ENCODE measurements at regions not wholly inside any gene's neighbourhood (a gene's known extent, or its start where the extent isn't known, plus 50 kb on each side); places are given as distances from the start of the nearest gene placed in this dataset.
"Not testable (repeated sequence)": the region's sequence is repeated elsewhere in the genome, so short reads cannot be mapped to it uniquely, and the experiment has no call there.

DNA sequence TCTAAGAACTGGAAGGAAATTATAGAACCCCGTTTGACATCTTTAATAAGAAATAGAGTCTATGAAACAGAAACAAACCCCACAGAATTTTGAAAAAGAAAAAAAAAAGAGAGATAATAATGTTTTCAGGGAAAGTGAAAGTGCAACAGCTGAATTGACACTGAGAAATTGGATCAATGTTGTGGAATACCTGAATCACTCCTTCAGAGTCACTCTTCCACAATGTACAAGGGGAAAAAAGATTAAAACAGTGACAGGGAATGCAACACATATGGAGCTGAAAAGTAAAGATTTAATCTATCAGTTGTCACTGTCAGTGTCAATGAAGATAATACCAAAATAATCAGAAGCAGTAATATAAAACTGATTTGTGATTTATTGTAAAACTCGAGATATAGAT, 520.8 kb upstream of the HS3ST5 start:
- peaks cover 17% of the 10 kb centered on the region for H3K9me3 Mint-ChIP-seq
- H3K4me1 Mint-ChIP-seq, result no peaks in the 10 kb centered on the region
- DNase-seq (ENCODE audit: low spot score in 2 of 2) (no peak), ATAC-seq (replicated peaks; ENCODE audit: extremely low read depth, poor library complexity, severe bottlenecking) (no peak)
- H3K4me3 Mint-ChIP-seq, result no peak overlapping the region
- no peaks in the 10 kb centered on the region for H3K27me3 Mint-ChIP-seq
- H3K27ac Mint-ChIP-seq (ENCODE audit: low read depth), result no peak overlapping the region
- no peaks in the 10 kb centered on the region for H3K36me3 Mint-ChIP-seq (ENCODE audit: insufficient read depth)

DNA sequence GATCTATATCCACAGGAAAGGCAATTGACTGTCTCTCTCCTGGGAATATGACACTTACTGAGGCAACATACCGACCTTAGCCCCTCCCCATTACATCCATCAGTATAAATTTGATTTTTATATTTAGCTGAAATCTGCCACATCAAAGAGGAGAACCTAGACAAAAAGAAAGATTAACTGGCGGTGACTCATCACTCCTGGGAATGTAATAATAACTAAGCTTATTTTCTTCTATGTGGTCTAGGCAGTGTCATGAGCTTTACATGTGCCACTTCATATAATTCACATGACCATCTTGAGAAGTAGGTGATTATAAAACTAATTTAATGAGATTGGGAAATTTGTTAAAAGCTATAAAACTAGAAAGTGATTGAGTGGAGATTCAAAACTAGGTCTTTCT, 520.0 kb upstream of the HS3ST5 start:
- H3K9me3 Mint-ChIP-seq, result peaks cover 12% of the 10 kb centered on the region
- no peak overlapping the region for H3K27ac Mint-ChIP-seq (ENCODE audit: low read depth)
- ATAC-seq (replicated peaks; ENCODE audit: extremely low read depth, poor library complexity, severe bottlenecking) (no peak), DNase-seq (ENCODE audit: low spot score in 2 of 2) (no peak)
- H3K27me3 Mint-ChIP-seq, result no peaks in the 10 kb centered on the region
- no peaks in the 10 kb centered on the region for H3K4me1 Mint-ChIP-seq
- H3K4me3 Mint-ChIP-seq, result no peak overlapping the region
- H3K36me3 Mint-ChIP-seq (ENCODE audit: insufficient read depth), result no peaks in the 10 kb centered on the region

DNA sequence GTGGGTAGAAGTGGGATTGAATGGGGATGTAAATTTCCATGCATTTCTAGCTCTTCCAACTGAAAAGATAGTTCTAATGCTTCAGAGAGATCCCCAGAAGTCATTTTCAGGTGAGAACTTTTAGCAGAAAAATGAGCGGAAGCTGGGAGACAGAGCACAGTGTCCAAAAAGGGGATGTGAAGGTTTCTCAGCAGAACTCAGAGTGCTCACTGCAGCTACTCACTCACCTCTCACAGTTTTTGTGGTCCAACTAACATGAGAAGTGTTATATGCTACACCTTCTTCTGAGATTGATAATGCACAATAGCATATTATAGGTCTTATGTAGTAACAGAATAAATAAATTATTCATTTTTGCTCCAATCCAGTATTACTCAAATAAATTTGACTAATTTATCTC, 519.2 kb upstream of the HS3ST5 start:
- no peak for ATAC-seq (replicated peaks; ENCODE audit: extremely low read depth, poor library complexity, severe bottlenecking)
- no peak for DNase-seq (ENCODE audit: low spot score in 2 of 2)
- Mint-ChIP-seq H3K9me3 (peaks cover 13% of the 10 kb centered on the region), H3K4me3 (no peak overlapping the region), H3K27ac (ENCODE audit: low read depth) (no peak overlapping the region), H3K36me3 (ENCODE audit: insufficient read depth) (no peaks in the 10 kb centered on the region), H3K27me3 (no peaks in the 10 kb centered on the region), H3K4me1 (no peaks in the 10 kb centered on the region)

DNA sequence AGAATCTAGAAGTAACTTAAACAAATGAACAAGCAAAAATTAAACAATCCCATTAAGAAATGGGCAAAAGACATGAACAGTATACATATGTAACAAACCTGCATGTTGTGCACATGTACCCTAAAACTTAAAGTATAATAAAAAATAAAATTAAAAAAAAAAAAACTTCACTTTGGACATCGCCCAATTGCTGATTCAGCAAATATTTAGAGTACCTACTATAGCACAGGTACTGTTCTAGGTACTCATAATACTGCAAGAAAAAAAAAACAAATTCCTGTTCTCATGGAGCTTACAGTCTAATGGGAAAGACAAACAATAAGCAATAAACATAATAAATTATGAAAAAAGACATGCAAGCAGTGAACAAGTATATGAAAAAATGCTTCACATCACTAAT, 501.5 kb upstream of the HS3ST5 start:
- Mint-ChIP-seq H3K4me3 (no peak overlapping the region), H3K9me3 (peaks cover 16% of the 10 kb centered on the region), H3K27ac (ENCODE audit: low read depth) (no peak overlapping the region), H3K4me1 (no peaks in the 10 kb centered on the region), H3K27me3 (no peaks in the 10 kb centered on the region), H3K36me3 (ENCODE audit: insufficient read depth) (no peaks in the 10 kb centered on the region)
- DNase-seq (ENCODE audit: low spot score in 2 of 2), result no peak
- ATAC-seq (replicated peaks; ENCODE audit: extremely low read depth, poor library complexity, severe bottlenecking), result no peak

DNA sequence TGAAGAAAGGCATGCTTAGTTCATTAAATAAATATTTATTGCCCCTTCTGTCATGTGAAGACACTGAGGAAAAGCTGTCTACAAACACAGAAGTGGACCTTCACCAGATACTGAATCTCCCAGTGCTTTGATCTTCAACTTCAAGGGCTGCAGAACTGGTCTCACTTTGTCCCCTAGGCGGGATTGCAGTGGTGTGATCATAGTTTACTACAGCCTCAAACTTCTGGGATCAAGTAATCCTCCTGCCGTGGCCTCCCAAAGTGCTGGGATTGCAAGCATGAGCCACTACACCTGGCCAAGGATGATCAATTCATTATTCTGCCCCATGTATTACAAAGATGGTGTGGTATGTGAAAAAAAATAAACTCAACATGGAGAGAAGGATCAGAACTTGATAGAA, 496.2 kb upstream of the HS3ST5 start:
- Mint-ChIP-seq H3K27me3 (no peaks in the 10 kb centered on the region), H3K4me1 (no peaks in the 10 kb centered on the region), H3K36me3 (ENCODE audit: insufficient read depth) (no peaks in the 10 kb centered on the region), H3K9me3 (peaks cover 6% of the 10 kb centered on the region), H3K27ac (ENCODE audit: low read depth) (no peak overlapping the region), H3K4me3 (no peak overlapping the region)
- ATAC-seq (replicated peaks; ENCODE audit: extremely low read depth, poor library complexity, severe bottlenecking), result no peak
- DNase-seq (ENCODE audit: low spot score in 2 of 2), result no peak

DNA sequence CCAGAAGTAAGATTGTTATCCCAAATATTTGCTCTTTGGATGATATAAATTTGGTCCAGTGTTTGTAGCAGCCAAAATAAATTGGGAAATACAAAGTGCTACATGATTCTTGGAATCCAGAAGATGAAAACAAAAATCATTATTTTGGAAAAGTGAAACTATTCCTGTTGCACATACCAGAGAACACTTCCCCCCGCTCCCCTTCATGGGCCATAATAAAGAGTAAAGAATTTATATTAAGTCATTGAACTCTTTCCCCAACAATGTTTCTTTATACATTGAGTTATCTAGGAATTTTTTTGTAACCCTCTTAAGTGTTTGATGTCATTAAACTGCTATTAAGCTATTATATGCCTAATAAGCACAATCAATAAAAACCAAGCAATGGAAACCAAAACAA, 490.4 kb upstream of the HS3ST5 start:
- Mint-ChIP-seq H3K27me3 (no peaks in the 10 kb centered on the region), H3K4me1 (no peaks in the 10 kb centered on the region), H3K9me3 (peaks cover 19% of the 10 kb centered on the region), H3K27ac (ENCODE audit: low read depth) (no peak overlapping the region), H3K4me3 (no peak overlapping the region), H3K36me3 (ENCODE audit: insufficient read depth) (no peaks in the 10 kb centered on the region)
- DNase-seq (ENCODE audit: low spot score in 2 of 2) (no peak), ATAC-seq (replicated peaks; ENCODE audit: extremely low read depth, poor library complexity, severe bottlenecking) (no peak)

DNA sequence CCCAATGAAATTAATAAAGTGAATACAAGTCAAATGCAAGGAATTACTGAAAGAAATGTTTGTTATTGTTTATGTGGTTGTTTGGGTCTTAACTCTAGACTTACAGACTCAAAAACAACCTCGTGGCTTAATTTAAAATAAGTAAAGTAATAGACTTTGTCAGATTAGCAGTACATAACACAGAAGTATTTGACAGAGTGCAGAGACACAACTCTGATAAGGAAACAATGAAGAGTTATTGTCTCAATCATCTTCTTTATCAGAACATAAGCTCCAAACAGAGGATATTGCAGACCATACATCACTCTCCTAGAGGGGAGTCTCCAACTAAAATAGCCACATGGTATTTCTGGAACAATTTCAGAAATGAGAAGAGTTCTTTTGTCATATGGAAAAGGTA, 487.7 kb upstream of the HS3ST5 start:
- DNase-seq (ENCODE audit: low spot score in 2 of 2) (no peak), ATAC-seq (replicated peaks; ENCODE audit: extremely low read depth, poor library complexity, severe bottlenecking) (no peak)
- no peak overlapping the region for H3K4me3 Mint-ChIP-seq
- no peaks in the 10 kb centered on the region for H3K27me3 Mint-ChIP-seq
- no peaks in the 10 kb centered on the region for H3K4me1 Mint-ChIP-seq
- no peak overlapping the region for H3K27ac Mint-ChIP-seq (ENCODE audit: low read depth)
- H3K9me3 Mint-ChIP-seq, result peaks cover 19% of the 10 kb centered on the region
- H3K36me3 Mint-ChIP-seq (ENCODE audit: insufficient read depth), result no peaks in the 10 kb centered on the region

DNA sequence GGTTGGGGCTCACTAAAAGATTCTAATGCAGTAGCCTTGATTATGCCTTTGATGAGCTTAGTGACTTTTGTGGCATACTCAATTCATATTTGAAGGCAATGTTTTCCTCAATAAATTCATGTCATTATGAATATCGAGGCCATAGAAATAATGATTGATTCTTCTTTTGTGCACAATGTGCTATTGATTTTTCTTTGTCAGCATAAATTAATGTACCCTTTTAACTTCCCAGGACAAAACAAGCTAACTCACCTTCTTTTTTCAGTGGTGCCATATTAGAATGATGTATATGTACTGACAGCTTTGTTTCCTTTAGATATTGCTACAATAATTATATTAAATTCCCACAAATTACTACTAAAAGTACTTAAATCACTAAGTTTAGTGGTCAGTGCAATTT, 484.3 kb upstream of the HS3ST5 start:
- H3K4me1 Mint-ChIP-seq, result no peaks in the 10 kb centered on the region
- ATAC-seq (replicated peaks; ENCODE audit: extremely low read depth, poor library complexity, severe bottlenecking) (no peak), DNase-seq (ENCODE audit: low spot score in 2 of 2) (no peak)
- H3K27ac Mint-ChIP-seq (ENCODE audit: low read depth), result no peak overlapping the region
- no peaks in the 10 kb centered on the region for H3K36me3 Mint-ChIP-seq (ENCODE audit: insufficient read depth)
- no peak overlapping the region for H3K4me3 Mint-ChIP-seq
- H3K9me3 Mint-ChIP-seq, result peaks cover 13% of the 10 kb centered on the region
- H3K27me3 Mint-ChIP-seq, result no peaks in the 10 kb centered on the region

DNA sequence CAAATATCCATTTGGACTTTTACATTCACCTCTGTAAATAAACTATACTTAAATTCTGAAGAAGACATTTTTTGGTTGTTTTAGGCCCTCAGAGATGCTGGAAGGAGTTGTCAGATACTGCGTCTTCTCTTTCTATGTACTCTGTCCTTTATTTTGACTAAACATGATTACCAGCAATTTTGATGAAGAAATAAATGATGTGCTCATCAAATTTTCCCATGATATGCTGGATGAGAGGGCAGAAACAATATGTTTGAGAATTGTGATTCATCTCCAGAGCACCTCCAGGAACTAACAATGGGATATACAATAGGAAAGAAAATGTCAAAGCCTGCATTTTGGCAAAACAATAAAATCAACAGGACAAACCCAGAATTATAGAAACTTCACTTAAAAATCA, 481.6 kb upstream of the HS3ST5 start:
- Mint-ChIP-seq H3K36me3 (ENCODE audit: insufficient read depth) (no peaks in the 10 kb centered on the region), H3K27me3 (no peaks in the 10 kb centered on the region), H3K4me1 (no peaks in the 10 kb centered on the region), H3K4me3 (no peak overlapping the region), H3K27ac (ENCODE audit: low read depth) (no peak overlapping the region), H3K9me3 (peaks cover 18% of the 10 kb centered on the region)
- ATAC-seq (replicated peaks; ENCODE audit: extremely low read depth, poor library complexity, severe bottlenecking), result no peak
- DNase-seq (ENCODE audit: low spot score in 2 of 2), result no peak

DNA sequence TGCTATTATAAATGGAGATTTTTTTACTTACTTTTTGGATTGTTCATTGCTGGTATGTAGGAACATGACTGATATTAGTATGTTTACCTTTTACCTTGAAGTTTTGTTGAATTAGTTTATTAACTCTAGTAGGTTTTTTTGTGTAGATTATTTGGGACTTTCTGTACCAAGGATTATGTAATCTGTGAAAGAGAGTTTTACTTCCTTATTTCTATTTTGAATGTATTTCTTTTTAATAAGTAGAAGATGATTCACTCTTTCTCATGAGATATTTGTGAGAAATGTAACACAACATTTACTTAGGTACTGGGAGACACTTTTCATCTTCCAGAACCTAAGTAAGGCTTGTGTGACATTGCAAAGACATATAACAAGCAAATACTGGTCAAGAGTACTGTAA, 473.9 kb upstream of the HS3ST5 start:
- Mint-ChIP-seq H3K27me3 (no peaks in the 10 kb centered on the region), H3K27ac (ENCODE audit: low read depth) (no peak overlapping the region), H3K4me1 (no peaks in the 10 kb centered on the region), H3K36me3 (ENCODE audit: insufficient read depth) (no peaks in the 10 kb centered on the region), H3K4me3 (no peak overlapping the region), H3K9me3 (peaks cover 25% of the 10 kb centered on the region)
- no peak for ATAC-seq (replicated peaks; ENCODE audit: extremely low read depth, poor library complexity, severe bottlenecking)
- DNase-seq (ENCODE audit: low spot score in 2 of 2), result no peak

DNA sequence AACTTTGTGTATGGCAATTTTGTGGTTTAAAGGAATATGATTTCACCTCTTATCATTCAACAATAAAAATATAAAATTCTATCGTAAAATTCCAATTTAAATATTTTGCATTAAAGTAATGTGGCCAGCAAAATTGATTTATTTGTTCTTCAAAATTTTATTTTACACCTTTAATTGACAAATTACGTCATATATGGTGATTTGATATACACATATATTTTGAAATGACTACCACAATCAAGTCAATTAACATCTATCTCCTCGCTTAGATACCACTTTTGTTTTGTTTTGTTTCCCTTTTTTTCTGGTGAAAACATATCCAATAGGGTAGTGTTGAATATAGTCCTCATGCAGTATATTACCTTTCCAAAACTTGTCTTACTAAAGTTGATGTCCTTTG, 467.6 kb upstream of the HS3ST5 start:
- H3K27me3 Mint-ChIP-seq, result no peaks in the 10 kb centered on the region
- DNase-seq (ENCODE audit: low spot score in 2 of 2) (no peak), ATAC-seq (replicated peaks; ENCODE audit: extremely low read depth, poor library complexity, severe bottlenecking) (no peak)
- no peaks in the 10 kb centered on the region for H3K4me1 Mint-ChIP-seq
- H3K27ac Mint-ChIP-seq (ENCODE audit: low read depth), result no peak overlapping the region
- no peaks in the 10 kb centered on the region for H3K36me3 Mint-ChIP-seq (ENCODE audit: insufficient read depth)
- peaks cover 23% of the 10 kb centered on the region for H3K9me3 Mint-ChIP-seq
- no peak overlapping the region for H3K4me3 Mint-ChIP-seq

DNA sequence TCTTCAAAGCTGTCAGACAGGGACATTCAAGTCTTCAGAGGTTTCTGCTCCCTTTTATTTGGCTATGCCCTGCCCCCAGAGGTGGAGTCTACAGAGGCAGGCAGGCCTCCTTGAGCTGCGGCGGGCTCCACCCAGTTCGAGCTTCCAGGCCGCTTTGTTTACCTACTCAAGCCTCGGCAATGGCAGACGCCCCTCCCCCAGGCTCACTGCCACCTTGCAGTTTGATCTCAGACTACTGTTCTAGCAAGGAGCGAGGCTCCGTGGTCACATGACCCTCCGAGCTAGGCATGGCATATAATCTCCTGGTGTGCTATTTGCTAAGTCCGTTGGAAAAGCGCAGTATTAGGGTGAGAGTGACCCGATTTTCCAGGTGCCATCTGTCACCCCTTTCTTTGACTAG, 462.6 kb upstream of the HS3ST5 start:
- not testable (repeated sequence) for H3K9me3 Mint-ChIP-seq; H3K4me1 Mint-ChIP-seq; H3K4me3 Mint-ChIP-seq; H3K27ac Mint-ChIP-seq (ENCODE audit: low read depth); ATAC-seq (replicated peaks; ENCODE audit: extremely low read depth, poor library complexity, severe bottlenecking); H3K36me3 Mint-ChIP-seq (ENCODE audit: insufficient read depth); H3K27me3 Mint-ChIP-seq; DNase-seq (ENCODE audit: low spot score in 2 of 2)

DNA sequence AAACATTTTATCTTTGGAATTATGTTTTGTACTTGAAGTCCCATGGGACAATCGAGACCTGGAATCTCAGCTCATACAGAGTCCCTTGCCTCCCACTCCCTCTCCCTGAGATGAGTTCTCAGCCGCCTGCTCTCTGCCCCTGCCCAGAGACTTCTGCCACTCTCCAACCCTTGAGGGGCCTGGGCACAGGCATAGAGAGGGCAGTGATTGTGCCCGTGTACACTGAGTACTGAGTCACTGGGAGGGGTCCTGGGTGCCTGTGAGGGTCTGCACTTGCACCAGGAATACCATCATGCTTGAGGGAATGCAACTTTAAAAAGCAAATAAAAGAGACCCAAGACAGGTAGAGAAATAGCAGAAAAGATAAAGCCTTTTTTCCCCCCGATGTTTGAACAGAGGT, 453.8 kb upstream of the HS3ST5 start:
- ATAC-seq (replicated peaks; ENCODE audit: extremely low read depth, poor library complexity, severe bottlenecking) (no peak), DNase-seq (ENCODE audit: low spot score in 2 of 2) (no peak)
- Mint-ChIP-seq H3K9me3 (peaks cover 16% of the 10 kb centered on the region), H3K4me1 (no peaks in the 10 kb centered on the region), H3K4me3 (no peak overlapping the region), H3K36me3 (ENCODE audit: insufficient read depth) (no peaks in the 10 kb centered on the region), H3K27me3 (no peaks in the 10 kb centered on the region), H3K27ac (ENCODE audit: low read depth) (no peak overlapping the region)

DNA sequence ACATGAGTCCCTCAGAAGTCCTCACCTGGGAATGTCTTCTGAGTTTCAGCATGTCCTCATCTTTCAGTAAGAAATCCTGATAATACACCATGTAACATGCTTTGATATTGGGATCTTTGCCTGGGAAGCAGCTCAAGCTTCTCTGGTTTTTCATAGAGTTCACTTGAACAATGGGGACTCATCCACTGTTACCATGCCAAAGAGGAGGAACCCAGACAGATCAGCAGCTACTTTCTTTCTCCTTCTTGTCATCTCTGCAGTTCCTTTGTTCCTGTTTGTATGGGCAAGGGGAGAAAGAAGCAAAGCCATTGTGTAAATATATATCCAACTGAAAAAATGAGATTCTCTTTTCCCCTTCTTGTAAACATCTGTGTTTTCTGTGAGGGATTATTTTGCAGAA, 450.6 kb upstream of the HS3ST5 start:
- peaks cover 16% of the 10 kb centered on the region for H3K9me3 Mint-ChIP-seq
- ATAC-seq (replicated peaks; ENCODE audit: extremely low read depth, poor library complexity, severe bottlenecking) (no peak), DNase-seq (ENCODE audit: low spot score in 2 of 2) (no peak)
- H3K36me3 Mint-ChIP-seq (ENCODE audit: insufficient read depth), result peaks cover 2% of the 10 kb centered on the region
- no peaks in the 10 kb centered on the region for H3K4me1 Mint-ChIP-seq
- H3K27ac Mint-ChIP-seq (ENCODE audit: low read depth), result no peak overlapping the region
- no peaks in the 10 kb centered on the region for H3K27me3 Mint-ChIP-seq
- H3K4me3 Mint-ChIP-seq, result no peak overlapping the region

Measured in central memory CD8-positive, alpha-beta T cell (primary cell).